HG02588 (cell line): ENCODE measurements at regions not wholly inside any gene's neighbourhood (a gene's known extent, or its start where the extent isn't known, plus 50 kb on each side); places are given as distances from the start of the nearest gene placed in this dataset.

Source experiments
- ATAC-seq: cut with Tn5 transposase; IDR thresholded peaks from one replicate; pipeline ENCODE4 v1.9.1; 2021; ENCODE audit warnings: mild to moderate bottlenecking, moderate library complexity; ENCODE audit not compliant: unreplicated experiment

GRCh38 chr5:8944005-8944404 lies 601.9 kb downstream of the SEMA5A start:
- ATAC-seq: no peak

- no peak for ATAC-seq
Measured at GRCh38 chr5:8945972-8946371, 599.9 kb downstream of the SEMA5A start.

- ATAC-seq: peak; percentile 96
Measured at GRCh38 chr5:8949908-8950307, 596.0 kb downstream of the SEMA5A start.

GRCh38 chr5:8952147-8952546 lies 593.7 kb downstream of the SEMA5A start:
- no peak for ATAC-seq

- no peak for ATAC-seq
Measured at GRCh38 chr5:8953016-8953415, 592.9 kb downstream of the SEMA5A start.

GRCh38 chr5:8953911-8954438 lies 591.9 kb downstream of the SEMA5A start:
- no peak for ATAC-seq

GRCh38 chr5:8954801-8955200 lies 591.1 kb downstream of the SEMA5A start:
- ATAC-seq: no peak

GRCh38 chr5:8956659-8957058 lies 589.2 kb downstream of the SEMA5A start:
- no peak for ATAC-seq

GRCh38 chr5:8958602-8959001 lies 587.3 kb downstream of the SEMA5A start:
- ATAC-seq: no peak

- ATAC-seq: no peak
Measured at GRCh38 chr5:8961219-8961618, 584.7 kb downstream of the SEMA5A start.

GRCh38 chr5:8961956-8962355 lies 583.9 kb downstream of the SEMA5A start:
- no peak for ATAC-seq

- ATAC-seq: no peak
Measured at GRCh38 chr5:8981016-8981415, 564.9 kb downstream of the SEMA5A start.

GRCh38 chr5:8981496-8981895 lies 564.4 kb downstream of the SEMA5A start:
- ATAC-seq: no peak

GRCh38 chr5:8984386-8984785 lies 561.5 kb downstream of the SEMA5A start:
- no peak for ATAC-seq
